ENCODE measurements at regions not wholly inside any gene's neighbourhood (a gene's known extent, or its start where the extent isn't known, plus 50 kb on each side); places are given as distances from the start of the nearest gene placed in this dataset.

GRCh38 chr18:55102958-55103456 lies 143.7 kb upstream of the CCDC68 start:
- Histone ChIP-seq H3K9me3 (ENCODE audit: control insufficient read depth in 2 of 2, insufficient read depth in 1 of 2, low read depth in 1 of 2, low read length in 1 of 2) (no peaks in the 10 kb centered on the region), H3K27ac (ENCODE audit: low read depth in 1 of 3, low read length in 2 of 3) (no peak overlapping the region), H3K27me3 (ENCODE audit: control insufficient read depth in 3 of 3, insufficient read depth in 3 of 3, low read length in 3 of 3) (peaks cover 0 to 2% (median 0%) of the 10 kb centered on the region in 3 donors), H3K4me3 (ENCODE audit: low read depth in 1 of 3, low read length in 3 of 3) (no peak overlapping the region), H3K4me1 (ENCODE audit: control insufficient read depth in 3 of 3, insufficient read depth in 2 of 3, low read depth in 1 of 3, low read length in 2 of 3) (no peaks in the 10 kb centered on the region), H3K36me3 (ENCODE audit: control insufficient read depth in 3 of 3, insufficient read depth in 2 of 3, low read depth in 1 of 3, low read length in 3 of 3) (no peaks in the 10 kb centered on the region)
- FAIRE-seq, result no peak
- no peak for DNase-seq
- WGBS, 3 donors, result 74 to 87% (median 81%) methylated on average over 3 of the region's 3 CpGs

DNA sequence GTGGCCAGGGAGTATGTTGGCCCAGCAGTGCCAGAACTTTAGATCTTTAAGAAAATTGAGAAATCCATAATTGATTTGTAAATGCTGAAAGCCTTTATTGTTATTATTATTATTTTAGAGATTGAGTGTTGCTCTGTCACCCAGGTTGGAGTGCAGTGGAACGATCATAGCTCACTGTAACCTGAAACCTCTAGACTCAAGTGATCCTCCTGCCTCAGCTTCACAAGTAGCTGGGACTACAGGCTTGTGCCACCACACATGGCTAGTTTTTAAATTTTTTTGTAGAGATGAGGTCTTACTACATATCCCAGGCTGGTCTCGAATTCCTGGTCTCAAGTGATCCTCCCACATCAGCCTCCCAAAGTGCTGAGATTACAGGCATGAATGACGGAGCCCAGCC lies 143.2 kb upstream of the CCDC68 start:
- no peaks in the 10 kb centered on the region for H3K9me3 ChIP-seq (ENCODE audit: control insufficient read depth in 2 of 2, insufficient read depth in 1 of 2, low read depth in 1 of 2, low read length in 1 of 2)
- H3K27me3 ChIP-seq (ENCODE audit: control insufficient read depth in 3 of 3, insufficient read depth in 3 of 3, low read length in 3 of 3), result peaks cover 0 to 2% (median 0%) of the 10 kb centered on the region in 3 donors
- H3K27ac ChIP-seq (ENCODE audit: low read depth in 1 of 3, low read length in 2 of 3), result no peak overlapping the region
- no peaks in the 10 kb centered on the region for H3K36me3 ChIP-seq (ENCODE audit: control insufficient read depth in 3 of 3, insufficient read depth in 2 of 3, low read depth in 1 of 3, low read length in 3 of 3)
- FAIRE-seq (no peak), DNase-seq (no peak)
- no peaks in the 10 kb centered on the region for H3K4me1 ChIP-seq (ENCODE audit: control insufficient read depth in 3 of 3, insufficient read depth in 2 of 3, low read depth in 1 of 3, low read length in 2 of 3)
- no peak overlapping the region for H3K4me3 ChIP-seq (ENCODE audit: low read depth in 1 of 3, low read length in 3 of 3)
- WGBS, 3 donors, result 66 to 77% (median 76%) methylated on average over 3 of the region's 3 CpGs

DNA sequence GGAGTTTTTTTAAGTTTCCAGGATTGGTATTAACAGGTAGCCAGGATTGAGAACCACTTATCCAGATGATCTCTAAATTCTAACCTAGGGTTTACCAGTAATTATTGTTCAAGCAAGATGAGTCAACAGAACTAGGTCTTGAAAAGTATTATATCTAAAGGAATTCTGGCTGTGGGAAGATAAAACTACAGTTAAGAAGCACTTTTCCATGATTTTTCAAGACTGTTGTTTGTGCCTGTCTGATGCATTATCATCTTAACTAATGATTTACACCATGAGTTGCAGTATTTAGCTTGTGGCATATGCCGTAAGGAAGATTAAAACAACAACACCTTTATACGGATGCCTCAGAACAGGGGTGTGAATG lies 142.2 kb upstream of the CCDC68 start:
- Histone ChIP-seq H3K4me1 (ENCODE audit: control insufficient read depth in 3 of 3, insufficient read depth in 2 of 3, low read depth in 1 of 3, low read length in 2 of 3) (no peaks in the 10 kb centered on the region), H3K36me3 (ENCODE audit: control insufficient read depth in 3 of 3, insufficient read depth in 2 of 3, low read depth in 1 of 3, low read length in 3 of 3) (no peaks in the 10 kb centered on the region), H3K9me3 (ENCODE audit: control insufficient read depth in 2 of 2, insufficient read depth in 1 of 2, low read depth in 1 of 2, low read length in 1 of 2) (no peaks in the 10 kb centered on the region), H3K27me3 (ENCODE audit: control insufficient read depth in 3 of 3, insufficient read depth in 3 of 3, low read length in 3 of 3) (peaks cover 0 to 2% (median 0%) of the 10 kb centered on the region in 3 donors), H3K4me3 (ENCODE audit: low read depth in 1 of 3, low read length in 3 of 3) (no peak overlapping the region), H3K27ac (ENCODE audit: low read depth in 1 of 3, low read length in 2 of 3) (no peak overlapping the region)
- 87 to 93% (median 91%) methylated on average over 2 of the region's 2 CpGs for WGBS, 3 donors
- FAIRE-seq, result no peak
- DNase-seq, result no peak

DNA sequence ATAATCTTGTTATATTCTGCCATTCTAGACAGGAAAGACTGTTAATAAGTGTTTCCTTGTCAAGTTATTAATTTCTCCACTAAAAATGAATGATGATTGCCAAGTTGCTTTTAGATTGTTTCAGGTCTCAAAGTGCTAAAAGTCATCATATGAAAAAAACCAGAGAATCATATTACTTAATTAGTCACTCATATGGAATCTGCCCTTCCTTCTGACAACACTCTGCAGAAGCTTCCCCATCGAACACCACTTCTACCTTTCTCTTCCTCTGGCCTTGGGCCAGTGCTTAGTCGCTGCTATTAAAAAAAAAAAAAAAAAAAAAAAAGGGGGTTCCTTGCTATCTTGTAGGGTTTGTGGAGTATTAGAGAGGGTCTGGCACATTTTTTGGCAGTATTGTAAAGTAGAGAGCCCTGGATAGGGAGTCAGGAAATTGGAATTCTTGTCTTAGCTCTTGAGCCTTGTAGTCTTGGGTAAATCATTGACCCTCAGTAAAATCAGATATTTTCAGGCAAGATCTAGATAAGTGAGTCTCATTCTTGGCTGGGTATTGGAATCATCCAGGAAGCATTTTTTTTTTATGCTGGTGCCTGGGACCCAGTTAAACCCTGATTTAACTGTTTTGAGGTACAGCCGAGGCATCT lies 141.7 kb upstream of the CCDC68 start:
- Histone ChIP-seq H3K4me3 (ENCODE audit: low read depth in 1 of 3, low read length in 3 of 3) (no peak overlapping the region), H3K27ac (ENCODE audit: low read depth in 1 of 3, low read length in 2 of 3) (no peak overlapping the region), H3K27me3 (ENCODE audit: control insufficient read depth in 3 of 3, insufficient read depth in 3 of 3, low read length in 3 of 3) (peaks cover 0 to 2% (median 0%) of the 10 kb centered on the region in 3 donors), H3K36me3 (ENCODE audit: control insufficient read depth in 3 of 3, insufficient read depth in 2 of 3, low read depth in 1 of 3, low read length in 3 of 3) (no peaks in the 10 kb centered on the region), H3K9me3 (ENCODE audit: control insufficient read depth in 2 of 2, insufficient read depth in 1 of 2, low read depth in 1 of 2, low read length in 1 of 2) (no peaks in the 10 kb centered on the region), H3K4me1 (ENCODE audit: control insufficient read depth in 3 of 3, insufficient read depth in 2 of 3, low read depth in 1 of 3, low read length in 2 of 3) (no peaks in the 10 kb centered on the region)
- 28 to 57% (median 36%) methylated on average over 3 of the region's 3 CpGs for WGBS, 3 donors
- FAIRE-seq (no peak), DNase-seq (peak in 1 of 2 donors; percentile 38)

DNA sequence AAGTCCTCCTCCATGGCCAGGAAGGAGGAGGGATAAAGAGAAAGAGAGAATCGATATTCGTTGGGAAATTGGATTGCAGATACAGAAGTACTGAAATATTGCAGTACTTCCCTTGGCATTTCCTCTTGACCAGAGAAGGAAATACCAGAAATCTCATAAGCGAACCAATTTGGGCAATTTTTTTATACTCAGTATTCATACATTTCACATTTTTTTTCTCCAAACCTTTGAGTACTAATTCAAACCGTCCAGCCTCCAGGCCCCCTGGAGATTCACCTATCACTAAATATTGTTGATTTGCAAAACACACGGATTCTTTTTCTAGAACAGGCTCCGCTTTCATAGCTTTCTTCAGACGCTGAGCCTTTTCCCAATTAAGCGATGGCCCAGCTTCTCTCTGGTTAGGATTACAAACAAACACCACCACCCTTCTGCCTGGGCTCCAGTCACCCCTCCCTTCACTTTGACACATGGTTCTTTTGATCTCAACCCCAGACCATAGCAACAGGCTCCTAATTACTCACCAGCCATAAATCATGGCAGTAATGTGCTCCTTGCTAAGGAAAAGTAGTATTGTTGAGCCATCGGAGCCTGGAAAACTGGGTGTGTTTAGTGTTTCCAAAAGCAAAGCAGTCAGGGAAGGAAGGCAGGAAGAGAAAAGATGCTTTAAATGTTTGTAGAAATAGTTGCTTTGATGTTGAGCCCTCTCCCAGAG lies 138.4 kb upstream of the CCDC68 start:
- H3K4me1 ChIP-seq (ENCODE audit: control insufficient read depth in 3 of 3, insufficient read depth in 2 of 3, low read depth in 1 of 3, low read length in 2 of 3), result no peaks in the 10 kb centered on the region
- no peaks in the 10 kb centered on the region for H3K9me3 ChIP-seq (ENCODE audit: control insufficient read depth in 2 of 2, insufficient read depth in 1 of 2, low read depth in 1 of 2, low read length in 1 of 2)
- FAIRE-seq, result no peak
- no peak overlapping the region for H3K27ac ChIP-seq (ENCODE audit: low read depth in 1 of 3, low read length in 2 of 3)
- H3K36me3 ChIP-seq (ENCODE audit: control insufficient read depth in 3 of 3, insufficient read depth in 2 of 3, low read depth in 1 of 3, low read length in 3 of 3), result no peaks in the 10 kb centered on the region
- H3K27me3 ChIP-seq (ENCODE audit: control insufficient read depth in 3 of 3, insufficient read depth in 3 of 3, low read length in 3 of 3), result no peaks in the 10 kb centered on the region
- WGBS, 3 donors, result 43 to 59% (median 52%) methylated on average over 9 of the region's 9 CpGs
- DNase-seq, result peak in 1 of 2 donors; percentile 31
- H3K4me3 ChIP-seq (ENCODE audit: low read depth in 1 of 3, low read length in 3 of 3), result no peak overlapping the region

DNA sequence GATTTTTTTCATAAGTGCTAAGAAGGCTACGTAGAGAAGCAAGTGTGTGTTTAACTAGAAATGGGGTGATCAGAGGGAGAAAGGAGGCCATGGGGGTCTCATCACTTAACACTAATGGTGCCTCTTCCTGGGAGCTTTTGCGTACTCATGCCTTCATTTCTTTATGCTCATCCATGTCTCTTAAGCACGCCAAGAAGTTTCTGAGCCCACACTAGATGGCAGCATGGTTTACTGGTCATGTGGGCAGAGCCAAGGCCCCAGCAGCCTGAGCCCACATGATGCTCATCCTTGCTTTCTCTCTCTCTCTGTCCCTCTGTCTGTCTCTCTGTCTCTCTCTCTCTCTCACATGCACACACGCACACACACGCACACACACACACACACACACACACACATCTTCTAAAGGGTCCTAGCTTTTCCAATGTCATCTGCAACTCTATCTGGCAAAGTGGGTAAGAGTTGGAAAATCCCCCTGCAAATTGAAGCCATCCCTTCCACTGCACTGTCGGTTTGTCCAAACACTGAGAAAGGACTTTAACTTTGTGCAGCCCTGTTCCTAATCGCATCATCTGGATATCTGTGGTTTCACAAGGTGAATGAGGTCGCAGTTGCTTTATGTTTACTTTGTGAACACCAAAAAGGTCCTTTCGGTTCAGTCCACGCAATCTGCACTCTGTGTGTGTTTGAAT lies 137.1 kb upstream of the CCDC68 start:
- Histone ChIP-seq H3K9me3 (ENCODE audit: control insufficient read depth in 2 of 2, insufficient read depth in 1 of 2, low read depth in 1 of 2, low read length in 1 of 2) (no peaks in the 10 kb centered on the region), H3K4me1 (ENCODE audit: control insufficient read depth in 3 of 3, insufficient read depth in 2 of 3, low read depth in 1 of 3, low read length in 2 of 3) (no peaks in the 10 kb centered on the region), H3K4me3 (ENCODE audit: low read depth in 1 of 3, low read length in 3 of 3) (no peak overlapping the region), H3K27ac (ENCODE audit: low read depth in 1 of 3, low read length in 2 of 3) (no peak overlapping the region), H3K36me3 (ENCODE audit: control insufficient read depth in 3 of 3, insufficient read depth in 2 of 3, low read depth in 1 of 3, low read length in 3 of 3) (no peaks in the 10 kb centered on the region), H3K27me3 (ENCODE audit: control insufficient read depth in 3 of 3, insufficient read depth in 3 of 3, low read length in 3 of 3) (no peaks in the 10 kb centered on the region)
- DNase-seq, result peak in 1 of 2 donors; percentile 16
- 52 to 62% (median 61%) methylated on average over 10 of the region's 10 CpGs for WGBS, 3 donors
- no peak for FAIRE-seq

DNA sequence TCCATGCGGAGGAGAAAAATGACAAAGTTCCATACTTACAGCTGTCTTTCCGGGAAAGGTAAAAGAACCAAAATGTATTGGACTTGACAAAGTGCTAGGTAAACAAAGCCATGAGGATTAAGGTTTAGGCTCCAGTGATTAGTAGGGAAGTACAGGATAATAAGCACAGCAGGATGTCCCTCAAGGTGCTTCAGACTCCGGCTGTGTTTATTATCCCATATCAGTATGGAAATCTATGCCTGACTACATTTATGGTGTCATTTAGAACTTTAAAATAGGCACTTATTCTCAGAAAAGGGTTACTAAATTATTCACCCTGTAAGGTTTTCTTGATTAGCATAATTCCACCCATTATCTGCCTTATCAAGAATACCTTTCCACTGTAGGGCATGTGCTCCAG lies 136.3 kb upstream of the CCDC68 start:
- no peak overlapping the region for H3K27ac ChIP-seq (ENCODE audit: low read depth in 1 of 3, low read length in 2 of 3)
- 51 to 73% (median 68%) methylated on average over 3 of the region's 3 CpGs for WGBS, 3 donors
- H3K36me3 ChIP-seq (ENCODE audit: control insufficient read depth in 3 of 3, insufficient read depth in 2 of 3, low read depth in 1 of 3, low read length in 3 of 3), result no peaks in the 10 kb centered on the region
- FAIRE-seq (no peak), DNase-seq (no peak)
- no peaks in the 10 kb centered on the region for H3K9me3 ChIP-seq (ENCODE audit: control insufficient read depth in 2 of 2, insufficient read depth in 1 of 2, low read depth in 1 of 2, low read length in 1 of 2)
- H3K27me3 ChIP-seq (ENCODE audit: control insufficient read depth in 3 of 3, insufficient read depth in 3 of 3, low read length in 3 of 3), result no peaks in the 10 kb centered on the region
- H3K4me3 ChIP-seq (ENCODE audit: low read depth in 1 of 3, low read length in 3 of 3), result no peak overlapping the region
- H3K4me1 ChIP-seq (ENCODE audit: control insufficient read depth in 3 of 3, insufficient read depth in 2 of 3, low read depth in 1 of 3, low read length in 2 of 3), result no peaks in the 10 kb centered on the region

- Histone ChIP-seq H3K36me3 (ENCODE audit: control insufficient read depth in 3 of 3, insufficient read depth in 2 of 3, low read depth in 1 of 3, low read length in 3 of 3) (no peaks in the 10 kb centered on the region), H3K4me1 (ENCODE audit: control insufficient read depth in 3 of 3, insufficient read depth in 2 of 3, low read depth in 1 of 3, low read length in 2 of 3) (no peaks in the 10 kb centered on the region), H3K27me3 (ENCODE audit: control insufficient read depth in 3 of 3, insufficient read depth in 3 of 3, low read length in 3 of 3) (no peaks in the 10 kb centered on the region), H3K9me3 (ENCODE audit: control insufficient read depth in 2 of 2, insufficient read depth in 1 of 2, low read depth in 1 of 2, low read length in 1 of 2) (no peaks in the 10 kb centered on the region), H3K4me3 (ENCODE audit: low read depth in 1 of 3, low read length in 3 of 3) (no peak overlapping the region), H3K27ac (ENCODE audit: low read depth in 1 of 3, low read length in 2 of 3) (no peak overlapping the region)
- no peak for DNase-seq
- FAIRE-seq, result no peak
Observed at GRCh38 chr18:55093808-55094207, 134.5 kb upstream of the CCDC68 start.
